Fibroblast of lung (primary cell): ENCODE measurements at regions not wholly inside any gene's neighbourhood (a gene's known extent, or its start where the extent isn't known, plus 50 kb on each side); places are given as distances from the start of the nearest gene placed in this dataset.

ENCODE experiments used
- DNase-seq, 2 donors: peaks; one replicate each; pipeline versions ENCODE4 v3.0.0 to v3.0.0-alpha.2; 2010; ENCODE audit warnings: low read depth in 2 of 2
- H2AFZ ChIP-seq: 2 replicates; pipeline ENCODE4 v1.5.1; 2012; ENCODE audit warnings: low read length, control low read depth, inconsistent platforms
- H3K27ac ChIP-seq: 2 replicates; pipeline ENCODE4 v1.5.1; 2011; ENCODE audit warnings: low read length, control low read depth; ENCODE audit not compliant: insufficient read depth
- H3K27me3 ChIP-seq: 2 replicates; pipeline ENCODE4 v1.5.1; 2011; ENCODE audit warnings: mild to moderate bottlenecking, low read length; ENCODE audit not compliant: control insufficient read depth, insufficient read depth
- H3K36me3 ChIP-seq: 2 replicates; pipeline ENCODE4 v1.5.1; 2011; ENCODE audit warnings: low read length; ENCODE audit not compliant: control insufficient read depth, insufficient read depth
- H3K4me1 ChIP-seq: 2 replicates; pipeline ENCODE4 v1.5.1; 2011; ENCODE audit warnings: low read length; ENCODE audit not compliant: control insufficient read depth, insufficient read depth; ENCODE audit errors: extremely low read depth
- H3K4me2 ChIP-seq: 2 replicates; pipeline ENCODE4 v1.5.1; 2011; ENCODE audit warnings: low read length, control low read depth; ENCODE audit not compliant: insufficient read depth; ENCODE audit errors: extremely low read depth
- H3K4me3 ChIP-seq, 4 experiments: fragments of 200-600 bp in 1 of 4; sonication (generic) in 1 of 4; replicated peaks in 1 of 4; 2 replicates each; pipeline ENCODE4 v1.5.1; 2011 to 2016; ENCODE audit warnings: low read length in 4 of 4, low read depth in 3 of 4, mild to moderate bottlenecking in 3 of 4, control low read depth in 2 of 4, inconsistent platforms in 1 of 4, mixed read lengths in 1 of 4; ENCODE audit not compliant: insufficient read depth in 1 of 4; ENCODE audit errors: control extremely low read depth in 1 of 4
- H3K79me2 ChIP-seq: 2 replicates; pipeline ENCODE4 v1.5.1; 2012; ENCODE audit warnings: mild to moderate bottlenecking, low read length, inconsistent platforms; ENCODE audit not compliant: control insufficient read depth, insufficient read depth
- H3K9ac ChIP-seq: 2 replicates; pipeline ENCODE4 v1.5.1; 2011; ENCODE audit warnings: mild to moderate bottlenecking, low read length, control low read depth; ENCODE audit not compliant: insufficient read depth
- H3K9me3 ChIP-seq: 2 replicates; pipeline ENCODE4 v1.5.1; 2012; ENCODE audit warnings: low read depth, low read length; ENCODE audit not compliant: control insufficient read depth, insufficient read depth
- H4K20me1 ChIP-seq: 2 replicates; pipeline ENCODE4 v1.5.1; 2011; ENCODE audit warnings: low read length; ENCODE audit not compliant: control insufficient read depth, insufficient read depth; ENCODE audit errors: extremely low read depth
- EZH2 ChIP-seq: IDR thresholded peaks from 2 replicates; pipeline ENCODE4 v1.5.1; 2012; ENCODE audit warnings: low read length, control low read depth, mild to moderate bottlenecking; ENCODE audit errors: missing control alignments
- TF ChIP-seq, protein P1 (sequence below), 2 donors: IDR thresholded peaks in 1 of 2; conservative IDR thresholded peaks in 1 of 2; 1 replicate in 1 of 2; 2 replicates in 1 of 2; pipeline ENCODE4 v1.5.1; 2011 to 2012; ENCODE audit warnings: low read length in 2 of 2, control low read depth in 1 of 2, inconsistent platforms in 1 of 2, low read depth in 1 of 2, mild to moderate bottlenecking in 1 of 2

DNA sequence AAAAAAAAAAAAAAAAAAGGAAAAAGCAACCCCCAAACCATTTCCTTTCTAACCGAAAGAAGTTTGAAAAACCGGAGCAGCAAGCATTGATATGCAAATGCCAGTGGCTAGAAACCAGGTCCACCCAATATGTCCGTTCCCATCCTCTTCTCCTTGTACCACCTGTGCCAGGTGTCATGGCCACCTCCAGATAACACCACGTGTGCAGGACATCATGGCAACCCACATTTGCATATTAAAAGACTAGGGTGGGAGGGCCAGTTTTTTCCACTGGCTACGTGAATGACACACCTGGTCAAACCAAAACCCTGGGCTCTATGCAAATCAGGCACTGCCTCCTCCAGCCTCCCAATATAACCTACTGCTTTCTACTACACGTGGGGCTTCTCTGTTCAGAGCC lies 303.3 kb upstream of the GULP1 start:
- Histone ChIP-seq H3K79me2 (no peaks in the 10 kb centered on the region), H3K27me3 (no peaks in the 10 kb centered on the region), H3K4me3 (no peak overlapping the region), H4K20me1 (no peaks in the 10 kb centered on the region), H3K9ac (no peak overlapping the region), H3K9me3 (no peaks in the 10 kb centered on the region), H3K36me3 (no peaks in the 10 kb centered on the region), H3K4me1 (peaks cover 1% of the 10 kb centered on the region), H3K27ac (no peak overlapping the region), H3K4me2 (no peak overlapping the region), H2AFZ (no peak overlapping the region)
- TF ChIP-seq, protein P1, sequence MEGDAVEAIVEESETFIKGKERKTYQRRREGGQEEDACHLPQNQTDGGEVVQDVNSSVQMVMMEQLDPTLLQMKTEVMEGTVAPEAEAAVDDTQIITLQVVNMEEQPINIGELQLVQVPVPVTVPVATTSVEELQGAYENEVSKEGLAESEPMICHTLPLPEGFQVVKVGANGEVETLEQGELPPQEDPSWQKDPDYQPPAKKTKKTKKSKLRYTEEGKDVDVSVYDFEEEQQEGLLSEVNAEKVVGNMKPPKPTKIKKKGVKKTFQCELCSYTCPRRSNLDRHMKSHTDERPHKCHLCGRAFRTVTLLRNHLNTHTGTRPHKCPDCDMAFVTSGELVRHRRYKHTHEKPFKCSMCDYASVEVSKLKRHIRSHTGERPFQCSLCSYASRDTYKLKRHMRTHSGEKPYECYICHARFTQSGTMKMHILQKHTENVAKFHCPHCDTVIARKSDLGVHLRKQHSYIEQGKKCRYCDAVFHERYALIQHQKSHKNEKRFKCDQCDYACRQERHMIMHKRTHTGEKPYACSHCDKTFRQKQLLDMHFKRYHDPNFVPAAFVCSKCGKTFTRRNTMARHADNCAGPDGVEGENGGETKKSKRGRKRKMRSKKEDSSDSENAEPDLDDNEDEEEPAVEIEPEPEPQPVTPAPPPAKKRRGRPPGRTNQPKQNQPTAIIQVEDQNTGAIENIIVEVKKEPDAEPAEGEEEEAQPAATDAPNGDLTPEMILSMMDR (conservative IDR thresholded peaks at IDR 0.05 in 1 of 2, IDR thresholded peaks at IDR 0.05 in 1 of 2; ENCODE audit: low read depth in 1 of 2, low read length in 2 of 2): no peak
- TF ChIP-seq EZH2: no peak
- DNase-seq: no peak

DNA sequence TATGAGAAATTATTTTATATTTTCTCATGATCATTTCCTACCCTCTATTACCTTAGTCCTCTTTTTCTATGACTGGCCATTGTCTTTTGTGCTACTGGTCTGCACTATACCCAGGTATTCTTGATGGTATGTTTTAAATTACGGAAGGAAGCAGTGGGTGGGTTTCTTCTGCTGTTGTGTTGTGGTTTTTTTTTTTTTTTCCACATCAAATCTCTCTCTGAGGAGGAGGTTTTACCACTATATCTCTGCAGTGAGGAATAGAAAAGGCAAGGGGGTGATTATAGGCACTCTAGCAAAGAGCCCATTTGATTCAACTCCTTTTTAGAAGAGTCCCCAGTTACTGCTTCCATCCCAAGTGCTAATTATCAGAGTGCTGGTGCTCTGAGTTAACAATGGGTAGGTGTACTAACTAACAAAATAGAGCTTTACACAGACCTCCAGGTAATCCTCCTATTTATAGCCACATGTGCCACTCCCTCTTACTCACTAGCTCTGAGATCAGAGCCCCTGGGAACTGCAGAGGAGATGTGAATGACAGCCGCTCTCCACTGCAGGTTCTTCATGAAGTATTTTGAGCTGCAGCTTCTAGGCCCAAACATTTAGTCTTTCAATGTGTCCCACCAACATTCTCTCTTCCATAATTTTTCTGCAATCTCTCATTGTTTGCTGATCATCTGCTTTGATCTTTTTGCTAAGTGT lies 301.6 kb upstream of the GULP1 start:
- H3K4me1 ChIP-seq: no peaks in the 10 kb centered on the region
- H3K27me3 ChIP-seq: no peaks in the 10 kb centered on the region
- no peak overlapping the region for H3K4me2 ChIP-seq
- H3K9ac ChIP-seq: no peak overlapping the region
- no peak overlapping the region for H3K27ac ChIP-seq
- no peak for DNase-seq
- no peaks in the 10 kb centered on the region for H3K79me2 ChIP-seq
- H3K36me3 ChIP-seq: no peaks in the 10 kb centered on the region
- no peak for TF ChIP-seq EZH2
- TF ChIP-seq, protein P1 (conservative IDR thresholded peaks at IDR 0.05 in 1 of 2, IDR thresholded peaks at IDR 0.05 in 1 of 2; ENCODE audit: low read depth in 1 of 2, low read length in 2 of 2): no peak
- no peaks in the 10 kb centered on the region for H4K20me1 ChIP-seq
- H3K4me3 ChIP-seq: no peak overlapping the region
- no peaks in the 10 kb centered on the region for H3K9me3 ChIP-seq
- H2AFZ ChIP-seq: no peak overlapping the region

DNA sequence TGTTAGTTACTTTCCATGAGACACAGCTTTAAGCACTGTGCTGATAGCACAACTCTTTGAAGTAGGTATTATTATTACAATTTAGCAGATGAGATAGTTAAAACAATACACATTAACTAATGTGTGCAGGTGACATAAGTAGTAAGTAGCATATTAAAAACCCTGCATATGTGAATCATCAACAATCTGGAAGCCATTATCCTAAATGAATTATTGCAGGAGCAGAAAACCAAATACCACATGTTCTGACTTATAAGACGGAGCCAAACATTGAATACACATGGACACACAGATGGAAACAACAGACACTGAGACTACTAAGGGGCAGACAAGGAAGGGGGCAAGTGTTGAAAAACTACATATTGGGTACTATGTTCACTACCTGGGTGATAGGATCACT lies 300.3 kb upstream of the GULP1 start:
- no peaks in the 10 kb centered on the region for H3K79me2 ChIP-seq
- H3K4me2 ChIP-seq: no peak overlapping the region
- no peaks in the 10 kb centered on the region for H3K4me1 ChIP-seq
- no peak overlapping the region for H3K4me3 ChIP-seq
- no peak overlapping the region for H2AFZ ChIP-seq
- no peak overlapping the region for H3K9ac ChIP-seq
- no peaks in the 10 kb centered on the region for H3K9me3 ChIP-seq
- TF ChIP-seq EZH2: no peak
- TF ChIP-seq, protein P1 (conservative IDR thresholded peaks at IDR 0.05 in 1 of 2, IDR thresholded peaks at IDR 0.05 in 1 of 2; ENCODE audit: low read depth in 1 of 2, low read length in 2 of 2): no peak
- H4K20me1 ChIP-seq: no peaks in the 10 kb centered on the region
- H3K36me3 ChIP-seq: no peaks in the 10 kb centered on the region
- no peak overlapping the region for H3K27ac ChIP-seq
- DNase-seq: no peak
- H3K27me3 ChIP-seq: no peaks in the 10 kb centered on the region
